ENCODE measurements at regions not wholly inside any gene's neighbourhood (a gene's known extent, or its start where the extent isn't known, plus 50 kb on each side); places are given as distances from the start of the nearest gene placed in this dataset.

DNA sequence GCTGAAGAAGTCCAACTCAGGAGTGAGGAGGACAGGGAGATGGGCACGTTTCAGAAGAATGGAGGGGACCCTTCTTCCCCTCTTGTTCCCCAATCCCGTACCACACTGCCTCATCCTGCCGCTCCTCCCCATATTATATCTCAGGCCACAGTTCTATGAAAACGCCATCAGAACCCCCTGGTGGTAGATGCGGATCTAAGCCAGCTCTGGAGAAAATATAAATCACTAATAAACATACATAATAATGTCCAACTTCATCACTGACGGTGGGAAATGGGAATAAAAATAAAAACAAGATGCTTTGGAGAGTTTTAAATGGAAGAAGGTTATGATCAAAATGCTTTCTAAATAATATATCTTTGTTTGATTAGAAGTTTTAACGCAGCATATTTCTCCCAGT lies 400.3 kb downstream of the CADM1 start:
- DNase-seq: no peak
- no peaks in the 10 kb centered on the region for H3K36me3 ChIP-seq
- TF ChIP-seq, protein P1, sequence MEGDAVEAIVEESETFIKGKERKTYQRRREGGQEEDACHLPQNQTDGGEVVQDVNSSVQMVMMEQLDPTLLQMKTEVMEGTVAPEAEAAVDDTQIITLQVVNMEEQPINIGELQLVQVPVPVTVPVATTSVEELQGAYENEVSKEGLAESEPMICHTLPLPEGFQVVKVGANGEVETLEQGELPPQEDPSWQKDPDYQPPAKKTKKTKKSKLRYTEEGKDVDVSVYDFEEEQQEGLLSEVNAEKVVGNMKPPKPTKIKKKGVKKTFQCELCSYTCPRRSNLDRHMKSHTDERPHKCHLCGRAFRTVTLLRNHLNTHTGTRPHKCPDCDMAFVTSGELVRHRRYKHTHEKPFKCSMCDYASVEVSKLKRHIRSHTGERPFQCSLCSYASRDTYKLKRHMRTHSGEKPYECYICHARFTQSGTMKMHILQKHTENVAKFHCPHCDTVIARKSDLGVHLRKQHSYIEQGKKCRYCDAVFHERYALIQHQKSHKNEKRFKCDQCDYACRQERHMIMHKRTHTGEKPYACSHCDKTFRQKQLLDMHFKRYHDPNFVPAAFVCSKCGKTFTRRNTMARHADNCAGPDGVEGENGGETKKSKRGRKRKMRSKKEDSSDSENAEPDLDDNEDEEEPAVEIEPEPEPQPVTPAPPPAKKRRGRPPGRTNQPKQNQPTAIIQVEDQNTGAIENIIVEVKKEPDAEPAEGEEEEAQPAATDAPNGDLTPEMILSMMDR (IDR thresholded peaks at IDR 0.05; ENCODE audit: low read depth, low read length): no peak
- H3K27me3 ChIP-seq (ENCODE audit: insufficient read depth, low read depth, severe bottlenecking): no peaks in the 10 kb centered on the region
- no peaks in the 10 kb centered on the region for H3K9me3 ChIP-seq (ENCODE audit: severe bottlenecking)
- H3K27ac ChIP-seq: no peak overlapping the region
- H3K4me3 ChIP-seq (ENCODE audit: low read depth, low read length): no peak overlapping the region

DNA sequence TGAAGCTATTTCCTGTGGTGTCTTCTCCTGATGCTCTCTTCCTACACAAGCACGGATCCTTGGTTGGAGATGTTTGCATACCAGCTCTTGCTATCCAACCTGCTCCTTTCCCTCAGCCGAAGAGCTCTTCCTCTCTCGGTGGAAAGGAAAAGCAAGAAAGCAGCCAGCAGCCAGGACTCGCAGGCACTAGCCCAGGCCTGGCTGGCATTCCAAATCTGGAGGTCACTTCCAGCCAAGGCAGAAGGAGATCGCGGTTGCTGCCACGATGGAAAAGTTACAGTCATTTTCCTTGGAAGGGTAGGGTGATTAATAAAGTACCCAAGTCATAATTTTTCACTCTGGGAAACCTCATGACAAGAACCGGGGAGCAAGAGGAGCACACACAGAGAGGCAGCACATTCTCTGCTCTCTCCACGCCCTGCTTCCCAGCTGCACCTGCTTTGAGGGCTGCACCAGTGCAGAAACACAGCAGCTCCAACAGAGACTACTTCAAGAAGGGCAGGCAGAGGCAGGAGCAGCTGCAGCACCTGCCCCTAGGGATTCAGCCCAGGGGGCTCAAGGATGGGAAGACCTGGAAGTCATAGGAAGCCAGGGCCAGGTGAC lies 399.3 kb downstream of the CADM1 start:
- DNase-seq: no peak
- TF ChIP-seq, protein P1 (IDR thresholded peaks at IDR 0.05; ENCODE audit: low read depth, low read length): no peak

DNA sequence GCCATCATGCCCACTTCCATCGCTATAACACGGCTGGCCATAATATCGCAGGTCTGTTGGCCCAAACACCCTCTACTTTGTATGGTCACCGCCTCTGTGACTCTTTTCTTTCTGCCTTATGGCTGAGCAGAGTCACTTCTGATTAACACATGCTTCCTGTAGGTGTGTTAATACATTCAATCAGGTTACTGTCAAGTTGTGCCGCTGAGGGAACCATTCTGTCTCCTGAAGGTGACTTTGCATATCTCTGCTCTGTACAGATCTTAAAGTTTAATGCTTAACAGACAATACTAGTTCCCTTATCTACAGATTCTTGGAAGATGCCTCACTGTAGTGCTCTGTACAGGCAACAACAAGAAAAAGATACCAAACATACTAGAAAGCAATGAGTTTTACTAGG lies 393.1 kb downstream of the CADM1 start:
- H3K27ac ChIP-seq: no peak overlapping the region
- DNase-seq: no peak
- no peak overlapping the region for H3K4me3 ChIP-seq (ENCODE audit: low read depth, low read length)
- H3K9me3 ChIP-seq (ENCODE audit: severe bottlenecking): no peaks in the 10 kb centered on the region
- no peaks in the 10 kb centered on the region for H3K36me3 ChIP-seq
- no peaks in the 10 kb centered on the region for H3K27me3 ChIP-seq (ENCODE audit: insufficient read depth, low read depth, severe bottlenecking)
- TF ChIP-seq, protein P1 (IDR thresholded peaks at IDR 0.05; ENCODE audit: low read depth, low read length): no peak

More for the DNA sequence above, 399.3 kb downstream of the CADM1 start:
- Histone ChIP-seq H3K4me3 (ENCODE audit: low read depth, low read length) (no peak overlapping the region), H3K36me3 (no peaks in the 10 kb centered on the region), H3K27ac (no peak overlapping the region), H3K9me3 (ENCODE audit: severe bottlenecking) (no peaks in the 10 kb centered on the region), H3K27me3 (ENCODE audit: insufficient read depth, low read depth, severe bottlenecking) (no peaks in the 10 kb centered on the region)

DNA sequence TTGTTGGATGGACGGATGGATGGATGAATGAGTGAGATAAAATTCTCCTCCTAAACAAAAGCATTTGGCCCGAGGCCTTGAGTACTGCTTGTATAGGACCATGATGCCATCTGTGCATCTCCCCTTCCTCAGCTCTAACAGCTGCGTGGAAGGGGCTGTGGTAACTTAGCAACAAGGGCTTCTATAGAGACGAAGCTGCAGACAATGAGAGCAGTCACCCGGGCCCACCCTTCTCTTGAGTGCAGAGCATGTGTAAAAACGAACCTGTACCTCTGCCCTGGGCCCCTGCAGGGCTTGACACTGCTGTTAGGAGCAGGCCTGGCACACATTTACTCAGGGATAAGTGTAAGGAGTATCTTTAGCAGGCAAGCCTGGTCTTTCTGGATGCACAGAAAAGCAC lies 391.5 kb downstream of the CADM1 start:
- Histone ChIP-seq H3K27me3 (ENCODE audit: insufficient read depth, low read depth, severe bottlenecking) (no peaks in the 10 kb centered on the region), H3K9me3 (ENCODE audit: severe bottlenecking) (no peaks in the 10 kb centered on the region), H3K36me3 (no peaks in the 10 kb centered on the region), H3K4me3 (ENCODE audit: low read depth, low read length) (no peak overlapping the region), H3K27ac (no peak overlapping the region)
- no peak for DNase-seq
- TF ChIP-seq, protein P1 (IDR thresholded peaks at IDR 0.05; ENCODE audit: low read depth, low read length): no peak

DNA sequence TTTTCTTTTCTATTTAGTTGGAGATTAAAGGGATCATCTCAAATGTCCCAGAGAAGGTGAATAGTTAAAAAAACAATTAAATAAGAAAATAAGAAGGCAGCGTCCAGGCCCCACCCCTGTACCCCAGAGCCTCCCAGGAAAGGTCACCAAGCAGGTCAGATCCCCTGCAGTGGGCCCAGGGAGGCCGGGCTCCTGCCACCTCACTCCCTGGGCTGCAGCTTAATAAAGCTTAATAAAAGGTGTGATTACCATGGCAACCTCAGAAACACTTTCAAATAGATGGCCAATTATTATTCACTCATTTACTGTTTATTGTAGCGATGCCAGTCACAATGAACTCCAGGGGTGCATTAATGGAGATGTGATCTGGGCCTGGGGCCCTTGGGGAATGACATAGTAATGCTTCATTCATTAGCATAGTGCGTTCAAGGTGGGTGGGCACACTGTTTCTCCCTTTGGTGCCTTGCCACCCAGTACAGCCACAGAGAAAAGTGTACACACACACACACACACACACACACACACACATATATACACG lies 386.2 kb downstream of the CADM1 start:
- no peaks in the 10 kb centered on the region for H3K27me3 ChIP-seq (ENCODE audit: insufficient read depth, low read depth, severe bottlenecking)
- no peaks in the 10 kb centered on the region for H3K36me3 ChIP-seq
- TF ChIP-seq, protein P1 (IDR thresholded peaks at IDR 0.05; ENCODE audit: low read depth, low read length): no peak
- H3K27ac ChIP-seq: no peak overlapping the region
- no peak overlapping the region for H3K4me3 ChIP-seq (ENCODE audit: low read depth, low read length)
- no peaks in the 10 kb centered on the region for H3K9me3 ChIP-seq (ENCODE audit: severe bottlenecking)
- DNase-seq: no peak

DNA sequence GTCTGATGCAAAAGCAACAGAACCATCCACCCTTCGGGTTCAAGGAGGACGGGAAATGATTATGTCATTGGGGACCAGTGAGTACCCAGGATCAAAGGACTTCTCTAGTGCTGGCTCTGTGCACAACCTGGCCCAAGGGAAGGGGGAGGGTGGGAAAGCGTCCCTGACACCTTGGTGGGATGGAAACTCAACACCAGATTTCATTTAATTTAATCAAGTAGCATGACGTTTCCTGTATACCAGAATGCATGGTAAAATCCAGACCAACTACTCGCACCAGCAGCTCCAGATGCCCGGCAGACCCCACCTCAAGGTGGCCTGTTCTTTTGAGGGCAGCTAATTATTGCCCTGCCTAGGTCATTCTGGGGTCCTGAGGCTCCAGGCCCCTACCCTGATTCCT lies 385.1 kb downstream of the CADM1 start:
- Histone ChIP-seq H3K9me3 (ENCODE audit: severe bottlenecking) (no peaks in the 10 kb centered on the region), H3K4me3 (ENCODE audit: low read depth, low read length) (no peak overlapping the region), H3K36me3 (no peaks in the 10 kb centered on the region), H3K27ac (no peak overlapping the region), H3K27me3 (ENCODE audit: insufficient read depth, low read depth, severe bottlenecking) (no peaks in the 10 kb centered on the region)
- DNase-seq: no peak
- TF ChIP-seq, protein P1 (IDR thresholded peaks at IDR 0.05; ENCODE audit: low read depth, low read length): no peak

Measured in WERI-Rb-1 (cell line).